ENCODE measurements at regions not wholly inside any gene's neighbourhood (a gene's known extent, or its start where the extent isn't known, plus 50 kb on each side); places are given as distances from the start of the nearest gene placed in this dataset.

- 23 to 45% methylated on average over 4 of the region's 4 CpGs for WGBS, 2 donors
- Histone ChIP-seq H3K4me3 (no peak overlapping the region), H3K4me1 (no peaks in the 10 kb centered on the region), H3K27me3 (no peaks in the 10 kb centered on the region), H3K9me3 (no peaks in the 10 kb centered on the region), H3K36me3 (replicated peaks in 1 of 2; ENCODE audit: insufficient read depth in 1 of 2, low read depth in 2 of 2) (no peaks in the 10 kb centered on the region), H3K27ac (no peak overlapping the region)
- DNase-seq = no peak
- TF ChIP-seq CTCF (IDR thresholded peaks at IDR 0.05) (no peak), POLR2A (IDR thresholded peaks at IDR 0.05) (no peak)
- ATAC-seq = no peak
- intact Hi-C loops (cut with DNase I) = no loop called here
These were observed 215.6 kb downstream of the WNT5A start for GRCh38 chr3:55271549-55271948.

- no peak for TF ChIP-seq POLR2A (IDR thresholded peaks at IDR 0.05)
- no peak for TF ChIP-seq CTCF (IDR thresholded peaks at IDR 0.05)
- H3K4me1 ChIP-seq = no peaks in the 10 kb centered on the region
- H3K36me3 ChIP-seq (replicated peaks in 1 of 2; ENCODE audit: insufficient read depth in 1 of 2, low read depth in 2 of 2) = no peaks in the 10 kb centered on the region
- DNase-seq = no peak
- WGBS, 2 donors = 51 to 59% methylated on average over 3 of the region's 3 CpGs
- no peaks in the 10 kb centered on the region for H3K27me3 ChIP-seq
- ATAC-seq = no peak
- no peak overlapping the region for H3K4me3 ChIP-seq
- no peaks in the 10 kb centered on the region for H3K9me3 ChIP-seq
- no peak overlapping the region for H3K27ac ChIP-seq
- intact Hi-C loops (cut with DNase I) = no loop called here
These were observed 216.1 kb downstream of the WNT5A start for GRCh38 chr3:55270976-55271375.

GRCh38 chr3:55269636-55270035, 217.5 kb downstream of the WNT5A start:
- ATAC-seq (no peak), DNase-seq (no peak)
- Histone ChIP-seq H3K27ac (no peak overlapping the region), H3K4me3 (no peak overlapping the region), H3K27me3 (no peaks in the 10 kb centered on the region), H3K4me1 (no peaks in the 10 kb centered on the region), H3K36me3 (replicated peaks in 1 of 2; ENCODE audit: insufficient read depth in 1 of 2, low read depth in 2 of 2) (no peaks in the 10 kb centered on the region), H3K9me3 (no peaks in the 10 kb centered on the region)
- WGBS, 2 donors = 80 to 86% methylated on average over 4 of the region's 4 CpGs
- TF ChIP-seq CTCF (IDR thresholded peaks at IDR 0.05) (no peak), POLR2A (IDR thresholded peaks at IDR 0.05) (no peak)
- intact Hi-C loops (cut with DNase I) = no loop called here

GRCh38 chr3:55269096-55269495, 218.0 kb downstream of the WNT5A start:
- TF ChIP-seq POLR2A (IDR thresholded peaks at IDR 0.05) = no peak
- no peak for TF ChIP-seq CTCF (IDR thresholded peaks at IDR 0.05)
- H3K36me3 ChIP-seq (replicated peaks in 1 of 2; ENCODE audit: insufficient read depth in 1 of 2, low read depth in 2 of 2) = no peaks in the 10 kb centered on the region
- H3K4me1 ChIP-seq = no peaks in the 10 kb centered on the region
- no peak for DNase-seq
- no peak for ATAC-seq
- 69 to 84% methylated on average over 4 of the region's 4 CpGs for whole genome bisulfite sequencing, 2 donors
- intact Hi-C loops (cut with DNase I) = no loop called here
- no peak overlapping the region for H3K4me3 ChIP-seq
- no peaks in the 10 kb centered on the region for H3K9me3 ChIP-seq
- no peaks in the 10 kb centered on the region for H3K27me3 ChIP-seq
- H3K27ac ChIP-seq = no peak overlapping the region

GRCh38 chr3:55267206-55267930, 219.7 kb downstream of the WNT5A start:
- no peaks in the 10 kb centered on the region for H3K9me3 ChIP-seq
- TF ChIP-seq CTCF (IDR thresholded peaks at IDR 0.05) (no peak), POLR2A (IDR thresholded peaks at IDR 0.05) (no peak)
- no peak for ATAC-seq
- H3K4me1 ChIP-seq = no peaks in the 10 kb centered on the region
- no peak overlapping the region for H3K4me3 ChIP-seq
- WGBS, 2 donors = 42 to 53% methylated on average over 2 of the region's 2 CpGs
- DNase-seq = no peak
- no peaks in the 10 kb centered on the region for H3K36me3 ChIP-seq (replicated peaks in 1 of 2; ENCODE audit: insufficient read depth in 1 of 2, low read depth in 2 of 2)
- H3K27me3 ChIP-seq = no peaks in the 10 kb centered on the region
- intact Hi-C loops (cut with DNase I) = no loop called here
- no peak overlapping the region for H3K27ac ChIP-seq

All from body of pancreas (tissue), 4 donors.